ENCODE measurements at regions not wholly inside any gene's neighbourhood (a gene's known extent, or its start where the extent isn't known, plus 50 kb on each side); places are given as distances from the start of the nearest gene placed in this dataset.

GRCh38 chr3:165641569-165642310, 195.5 kb downstream of the BCHE start:
- peak overlapping the region; percentile 1 for H2AFZ ChIP-seq (ENCODE audit: low read depth, low read length, poor library complexity, severe bottlenecking)
- no peaks in the 10 kb centered on the region for H3K79me2 ChIP-seq (ENCODE audit: insufficient read depth, low read length)
- intact Hi-C loops (cut with micrococcal nuclease): no loop called here
- POLR2A ChIA-PET: no interaction called here
- H3K4me3 ChIP-seq (replicated peaks in 1 of 2; ENCODE audit: low read depth in 1 of 2, low read length in 2 of 2): no peak overlapping the region
- H3K4me2 ChIP-seq (ENCODE audit: low read length): no peak overlapping the region
- no peak overlapping the region for H3K27ac ChIP-seq (ENCODE audit: low read depth, low read length)
- no peak overlapping the region for H3K9ac ChIP-seq (ENCODE audit: low read length)
- H3K4me1 ChIP-seq (ENCODE audit: control insufficient read depth in 1 of 2, insufficient read depth in 2 of 2, low read length in 2 of 2): peaks cover 4 to 24% of the 10 kb centered on the region in 2 experiments; a peak in 3 of 4 replicates
- no peaks in the 10 kb centered on the region for H3K27me3 ChIP-seq (ENCODE audit: insufficient read depth, low read length)
- no peaks in the 10 kb centered on the region; the same call in 1 of the 2 replicates for H3K9me2 ChIP-seq (ENCODE audit: insufficient read depth)
- RAD21 ChIA-PET (ENCODE audit: low non-redundant PET in 1 of 2, low total read pairs in 2 of 2, uncharacterized antibody in 2 of 2, unreplicated experiment in 2 of 2): no interaction called here
- DNase-seq (ENCODE audit: low read depth, low spot score) (no peak), ATAC-seq (no peak)
- CTCF ChIA-PET: no interaction called here
- no peaks in the 10 kb centered on the region for H3K36me3 ChIP-seq (ENCODE audit: control insufficient read depth in 1 of 2, insufficient read depth in 2 of 2, low read length in 2 of 2)
- no peak for TF ChIP-seq CBX3 (IDR thresholded peaks at IDR 0.05; ENCODE audit: low read depth)
- no peak for TF ChIP-seq SIN3A (IDR thresholded peaks at IDR 0.05; ENCODE audit: low read depth)
- no peak for TF ChIP-seq SP1 (IDR thresholded peaks at IDR 0.05; ENCODE audit: low read depth)
- TF ChIP-seq FOSL1 (IDR thresholded peaks at IDR 0.05; ENCODE audit: low read depth): no peak
- no peak for TF ChIP-seq EZH2phosphoT487 (IDR thresholded peaks at IDR 0.05; ENCODE audit: borderline replicate concordance)
- no peak for TF ChIP-seq POLR2AphosphoS5 (IDR thresholded peaks at IDR 0.05; ENCODE audit: low read depth, low read length)
- TF ChIP-seq TCF7L2 (IDR thresholded peaks at IDR 0.05; ENCODE audit: borderline replicate concordance, extremely low read depth, insufficient read depth, insufficient read length): no peak
- TF ChIP-seq REST (IDR thresholded peaks at IDR 0.05; ENCODE audit: low read depth): no peak
- no peak for TF ChIP-seq YY1 (IDR thresholded peaks at IDR 0.05; ENCODE audit: extremely low read depth, insufficient replicate concordance, low read depth, low read length)
- no peak for TF ChIP-seq EZH2 (IDR thresholded peaks at IDR 0.05)
- TF ChIP-seq ZNF274 (IDR thresholded peaks at IDR 0.05; ENCODE audit: low read depth, low read length): no peak
- no peak for TF ChIP-seq RAD21 (IDR thresholded peaks at IDR 0.05; ENCODE audit: low read depth)
- TF ChIP-seq ELF1 (IDR thresholded peaks at IDR 0.05; ENCODE audit: borderline replicate concordance, low read depth): no peak
- no peak for TF ChIP-seq EGR1 (IDR thresholded peaks at IDR 0.05; ENCODE audit: low read depth)
- no TSS peak for BruUV-seq (replicated peaks)
- no peaks in the 10 kb centered on the region for H4K20me1 ChIP-seq (ENCODE audit: insufficient read depth)
- H3K9me3 ChIP-seq (ENCODE audit: control insufficient read depth in 1 of 2, insufficient read depth in 1 of 2, low read depth in 1 of 2, low read length in 2 of 2): peaks cover 0 to 6% of the 10 kb centered on the region in 2 experiments; a peak in 1 of 4 replicates
